Right lobe of liver (tissue), 6 donors: ENCODE measurements at regions not wholly inside any gene's neighbourhood (a gene's known extent, or its start where the extent isn't known, plus 50 kb on each side); places are given as distances from the start of the nearest gene placed in this dataset.
"Not testable (repeated sequence)": the region's sequence is repeated elsewhere in the genome, so short reads cannot be mapped to it uniquely, and the experiment has no call there.

Experiments used
- ATAC-seq, 4 donors: fragments of 200-7000 bp; cut with Tn5 transposase; one replicate each; pipeline ENCODE4 v1.9.1; 2020; ENCODE audit warnings: mild to moderate bottlenecking in 4 of 4, moderate library complexity in 4 of 4
- DNase-seq, 3 donors: peaks; one replicate each; pipeline ENCODE4 v3.0.0-alpha.2; 2020
- H3K27ac ChIP-seq, 3 donors: fragments of 200-600 bp; one replicate each; pipeline ENCODE4 v1.8.0; 2022
- H3K27me3 ChIP-seq, 2 donors: fragments of 200-600 bp; one replicate each; pipeline ENCODE4 v1.8.0; 2022
- H3K36me3 ChIP-seq, 4 donors: fragments of 200-600 bp; sonication (generic) in 1 of 4; one replicate each; pipeline versions ENCODE4 v1.5.1 to v1.8.0; 2017 to 2022; ENCODE audit warnings: control low read depth in 1 of 4
- H3K4me1 ChIP-seq, 4 donors: fragments of 200-600 bp; sonication (generic) in 1 of 4; one replicate each; pipeline versions ENCODE4 v1.5.1 to v1.8.0; 2017 to 2022; ENCODE audit warnings: control low read depth in 1 of 4
- H3K4me3 ChIP-seq, 3 donors: fragments of 200-600 bp; one replicate each; pipeline ENCODE4 v1.8.0; 2022
- H3K9me3 ChIP-seq, 4 donors: fragments of 200-600 bp; sonication (generic) in 1 of 4; one replicate each; pipeline versions ENCODE4 v1.5.1 to v1.8.0; 2017 to 2022; ENCODE audit warnings: control low read depth in 1 of 4
- CTCF ChIP-seq, 4 donors: fragments of 200-600 bp in 3 of 4; fragments of 450-650 bp in 1 of 4; IDR thresholded peaks; one replicate each; pipeline versions ENCODE4 v1.5.1 to v1.8.0; 2016 to 2022; ENCODE audit warnings: antibody characterized with exemption in 4 of 4, mild to moderate bottlenecking in 2 of 4
- POLR2A ChIP-seq: fragments of 450-650 bp; IDR thresholded peaks from one replicate; pipeline ENCODE4 v1.6.1; 2017; ENCODE audit warnings: antibody characterized with exemption, mild to moderate bottlenecking
- WGBS: methylation state at CpG from one replicate; pipeline ENCODE4 v1.1.6; 2018; ENCODE audit warnings: low coverage, low lambda C conversion rate; ENCODE audit not compliant: insufficient coverage; ENCODE audit errors: missing lambda C conversion rate; 5-methylcytosine and 5-hydroxymethylcytosine counted together
- intact Hi-C, 2 donors: fragments of 100-400 bp; cut with DNase I; formaldehyde crosslinking; loops; one replicate each; pipeline versions ENCODE4 v1.11.2 to v1.14.1; 2022
- donor health status: DM: no; HTN: yes; CAD: no.
- donor health status: DM: no; HTN: no; CAD: no.
- donor health status: DM: no; HTN: no; CAD: no.
- donor health status: DM: no; HTN: yes; CAD: no.
- donor health status: DM: no; HTN: yes; CAD: no.

- no peaks in the 10 kb centered on the region for H3K27me3 ChIP-seq
- ATAC-seq, result no peak
- no peak for TF ChIP-seq POLR2A
- no peak for TF ChIP-seq CTCF (IDR thresholded peaks at IDR 0.05)
- intact Hi-C loops, result no loop called here
- H3K9me3 ChIP-seq, result no peaks in the 10 kb centered on the region
- no peak overlapping the region for H3K4me3 ChIP-seq
- no peak for DNase-seq
- 23% methylated on average over 1 of the region's 1 CpG for WGBS
- peaks cover 0 to 4% (median 0%) of the 10 kb centered on the region in 4 donors for H3K4me1 ChIP-seq
- no peaks in the 10 kb centered on the region for H3K36me3 ChIP-seq
- no peak overlapping the region for H3K27ac ChIP-seq
Measured at GRCh38 chr13:82088781-82089180, 1747.9 kb upstream of the SPRY2 start.

GRCh38 chr13:82076496-82076895 is 1735.6 kb upstream of the SPRY2 start:
- Histone ChIP-seq H3K27ac (no peak overlapping the region), H3K9me3 (no peaks in the 10 kb centered on the region), H3K27me3 (no peaks in the 10 kb centered on the region), H3K4me3 (no peak overlapping the region), H3K4me1 (no peaks in the 10 kb centered on the region), H3K36me3 (no peaks in the 10 kb centered on the region)
- TF ChIP-seq POLR2A (no peak), CTCF (IDR thresholded peaks at IDR 0.05) (no peak)
- 76% methylated on average over 5 of the region's 5 CpGs for WGBS
- no peak for DNase-seq
- intact Hi-C loops, result no loop called here
- ATAC-seq, result no peak

DNA sequence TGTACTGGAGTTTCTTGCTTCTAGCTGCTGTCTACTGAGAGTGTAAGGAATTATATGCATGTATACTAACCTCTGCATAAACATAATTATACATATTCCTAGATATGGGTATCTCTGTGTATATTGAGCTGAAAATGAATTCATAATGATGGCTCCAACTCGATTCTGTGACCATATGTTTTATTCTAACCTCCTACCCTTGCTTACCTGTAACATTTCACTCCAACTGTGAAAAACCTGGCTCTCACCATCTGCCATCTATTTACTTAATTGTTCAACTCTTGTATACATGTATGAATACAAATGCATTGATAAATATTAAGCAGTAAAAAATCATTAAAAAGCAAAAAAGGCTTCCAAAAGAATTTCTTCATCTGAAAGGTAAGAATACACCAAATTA is 1729.5 kb upstream of the SPRY2 start:
- ATAC-seq, result no peak
- H3K36me3 ChIP-seq, result no peaks in the 10 kb centered on the region
- no peak overlapping the region for H3K4me3 ChIP-seq
- H3K4me1 ChIP-seq, result no peaks in the 10 kb centered on the region
- no peaks in the 10 kb centered on the region for H3K9me3 ChIP-seq
- TF ChIP-seq CTCF (IDR thresholded peaks at IDR 0.05), result no peak
- no peak for TF ChIP-seq POLR2A
- intact Hi-C loops, result no loop called here
- DNase-seq, result no peak
- no peak overlapping the region for H3K27ac ChIP-seq
- H3K27me3 ChIP-seq, result no peaks in the 10 kb centered on the region
- 18% methylated on average over 1 of the region's 1 CpG for WGBS

- Histone ChIP-seq H3K27me3 (no peaks in the 10 kb centered on the region), H3K9me3 (no peaks in the 10 kb centered on the region), H3K4me3 (no peak overlapping the region), H3K36me3 (no peaks in the 10 kb centered on the region), H3K4me1 (no peaks in the 10 kb centered on the region), H3K27ac (no peak overlapping the region)
- intact Hi-C loops, result no loop called here
- DNase-seq (no peak), ATAC-seq (no peak)
- WGBS, result 36% methylated on average over 4 of the region's 4 CpGs
- TF ChIP-seq POLR2A (no peak), CTCF (IDR thresholded peaks at IDR 0.05) (no peak)
Measured at GRCh38 chr13:82062772-82063171, 1721.8 kb upstream of the SPRY2 start.

DNA sequence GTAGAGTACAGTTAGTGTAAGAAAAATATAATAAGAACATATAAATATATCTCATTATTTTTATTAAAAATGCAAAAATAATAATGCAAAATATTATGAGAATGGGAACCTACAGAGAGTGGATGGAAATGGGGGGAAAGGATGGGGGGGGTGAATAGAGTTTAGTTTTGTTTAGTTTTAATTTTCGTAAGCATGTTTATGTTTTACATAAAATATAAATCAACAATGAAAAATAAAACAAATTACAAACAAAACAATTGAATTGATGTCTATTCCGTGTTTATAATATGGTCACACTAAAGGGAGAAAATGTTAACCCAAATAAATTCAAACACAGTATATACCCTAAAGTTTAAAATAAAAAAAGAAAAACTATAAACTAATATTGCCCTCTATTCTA is 1717.4 kb upstream of the SPRY2 start:
- no peaks in the 10 kb centered on the region for H3K9me3 ChIP-seq
- WGBS, result 39% methylated on average over 2 of the region's 2 CpGs
- TF ChIP-seq POLR2A (no peak), CTCF (IDR thresholded peaks at IDR 0.05) (no peak)

DNA sequence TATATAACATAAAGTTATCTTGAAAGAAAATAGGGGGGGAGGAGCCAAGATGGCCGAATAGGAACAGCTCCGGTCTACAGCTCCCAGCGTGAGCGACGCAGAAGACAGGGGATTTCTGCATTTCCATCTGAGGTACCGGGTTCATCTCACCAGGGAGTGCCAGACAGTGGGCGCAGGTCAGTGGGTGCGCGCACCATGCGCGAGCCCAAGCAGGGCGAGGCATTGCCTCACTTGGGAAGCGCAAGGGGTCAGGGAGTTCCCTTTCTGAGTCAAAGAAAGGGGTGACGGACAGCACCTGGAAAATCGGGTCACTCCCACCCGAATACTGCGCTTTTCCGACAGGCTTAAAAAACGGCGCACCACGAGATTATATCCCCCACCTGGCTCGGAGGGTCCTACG is 1704.4 kb upstream of the SPRY2 start:
- H3K4me3 ChIP-seq, H3K36me3 ChIP-seq, H3K9me3 ChIP-seq, H3K4me1 ChIP-seq, H3K27ac ChIP-seq, ATAC-seq, intact Hi-C loops, DNase-seq, H3K27me3 ChIP-seq: not testable (repeated sequence)
- WGBS, result 80% methylated on average over 13 of the region's 23 CpGs

More for the DNA sequence above, 1717.4 kb upstream of the SPRY2 start:
- H3K4me1 ChIP-seq, result no peaks in the 10 kb centered on the region
- H3K4me3 ChIP-seq, result no peak overlapping the region
- no peaks in the 10 kb centered on the region for H3K36me3 ChIP-seq
- no peaks in the 10 kb centered on the region for H3K27me3 ChIP-seq
- no peak overlapping the region for H3K27ac ChIP-seq
- intact Hi-C loops, result no loop called here
- no peak for ATAC-seq
- DNase-seq, result no peak
